ENCODE measurements at regions not wholly inside any gene's neighbourhood (a gene's known extent, or its start where the extent isn't known, plus 50 kb on each side); places are given as distances from the start of the nearest gene placed in this dataset.
A peak's percentile ranks its signal among the peaks of the same experiment; 100 is the strongest.

GRCh38 chr4:184896868-184897715 is 71.3 kb upstream of the ACSL1 start:
- peak; percentile 40 for DNase-seq (ENCODE audit: low read depth)
- no peak overlapping the region for H3K4me3 ChIP-seq (ENCODE audit: control insufficient read depth, low read depth, low read length)
- TF ChIP-seq CTCF (conservative IDR thresholded peaks at IDR 0.05; ENCODE audit: control insufficient read depth, insufficient read depth, low read depth, low read length) = no peak

DNA sequence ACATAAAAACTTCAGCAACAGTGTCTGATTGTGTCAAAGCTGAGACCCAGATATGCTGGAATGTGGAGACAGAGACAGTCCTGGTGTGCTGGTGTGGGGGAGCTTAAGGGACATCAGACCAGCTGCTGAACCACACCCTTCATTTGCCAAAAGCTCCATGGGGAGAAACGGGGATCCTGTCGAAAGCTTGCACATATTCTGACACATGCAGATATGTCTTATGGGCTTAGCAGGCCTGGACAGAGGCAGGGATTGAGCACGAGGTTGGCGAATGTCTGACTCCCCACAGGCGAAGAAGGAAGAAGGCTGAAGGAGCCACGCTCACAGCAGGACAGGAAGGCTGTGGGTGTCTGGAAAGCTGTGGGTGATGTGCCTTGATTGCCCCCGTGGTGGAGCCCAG is 72.1 kb upstream of the ACSL1 start:
- no peak for DNase-seq (ENCODE audit: low read depth)
- H3K4me3 ChIP-seq (ENCODE audit: control insufficient read depth, low read depth, low read length) = no peak overlapping the region
- TF ChIP-seq CTCF (conservative IDR thresholded peaks at IDR 0.05; ENCODE audit: control insufficient read depth, insufficient read depth, low read depth, low read length) = no peak

- no peak for TF ChIP-seq CTCF (conservative IDR thresholded peaks at IDR 0.05; ENCODE audit: control insufficient read depth, insufficient read depth, low read depth, low read length)
- DNase-seq (ENCODE audit: low read depth) = no peak
Measured at GRCh38 chr4:184898793-184899192, 73.0 kb upstream of the ACSL1 start.

DNA sequence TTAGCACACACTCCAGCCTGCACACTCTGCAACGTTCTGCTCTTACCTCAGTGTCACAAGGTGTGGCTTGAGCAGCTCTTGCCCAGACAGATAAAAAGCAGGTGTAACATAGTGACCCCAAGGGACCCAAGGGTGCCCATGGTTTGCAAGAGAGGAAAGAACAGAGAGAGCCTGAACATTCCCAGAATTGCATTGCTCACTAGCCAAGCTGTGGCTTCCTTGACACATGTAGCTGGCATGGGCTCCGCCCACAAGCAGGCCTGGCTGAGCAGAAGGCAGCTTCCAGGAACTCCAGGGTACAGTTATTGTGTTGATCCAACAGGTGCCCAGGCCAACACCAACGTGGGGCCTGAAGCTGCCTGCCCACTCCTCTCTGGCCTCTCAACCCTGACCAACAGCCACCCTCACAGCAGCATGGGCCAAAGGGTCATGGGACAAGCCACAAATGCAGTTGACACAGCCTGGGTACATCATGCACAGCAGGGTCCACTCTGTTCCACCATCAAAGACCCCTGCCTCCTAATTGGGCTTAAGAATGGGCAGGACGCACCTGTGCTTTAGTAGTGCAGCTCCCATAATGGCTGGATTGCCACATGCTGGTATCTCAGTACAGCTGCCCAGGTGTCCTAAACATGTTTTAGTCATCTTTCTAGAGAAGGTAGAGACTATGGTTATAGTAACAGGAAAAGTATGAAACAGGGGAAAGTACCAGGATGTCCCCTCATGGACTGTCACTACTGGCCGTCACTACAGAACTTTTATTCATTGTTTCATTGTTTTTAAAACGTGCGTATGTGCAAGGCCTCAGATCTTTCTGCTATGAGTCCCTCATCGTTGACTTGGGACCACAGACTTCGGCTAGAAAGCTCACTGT is 73.7 kb upstream of the ACSL1 start:
- TF ChIP-seq CTCF (conservative IDR thresholded peaks at IDR 0.05; ENCODE audit: control insufficient read depth, insufficient read depth, low read depth, low read length) = no peak
- no peak overlapping the region for H3K4me3 ChIP-seq (ENCODE audit: control insufficient read depth, low read depth, low read length)
- no peak for DNase-seq (ENCODE audit: low read depth)

More at GRCh38 chr4:184898793-184899192, 73.0 kb upstream of the ACSL1 start:
- no peak overlapping the region for H3K4me3 ChIP-seq (ENCODE audit: control insufficient read depth, low read depth, low read length)

DNA sequence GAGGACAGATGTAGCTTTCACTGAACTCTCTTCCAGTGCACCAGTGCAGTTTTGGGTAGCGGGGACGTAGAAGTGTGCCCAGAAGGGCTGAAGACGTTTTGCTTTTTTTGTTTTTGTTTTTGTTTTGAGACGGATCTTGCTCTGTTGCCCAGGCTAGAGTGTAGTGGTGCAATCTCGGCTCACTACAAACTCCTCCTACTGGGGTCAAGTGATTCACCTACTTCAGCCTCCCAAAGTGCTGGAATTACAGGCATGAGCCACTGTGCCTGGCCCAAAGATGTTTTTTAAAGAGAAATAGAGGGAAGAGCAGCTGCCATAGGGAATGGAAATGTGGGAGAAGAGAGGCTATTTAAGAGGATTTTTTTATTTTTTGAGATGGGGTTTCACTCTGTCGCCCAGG is 74.4 kb upstream of the ACSL1 start:
- H3K4me3 ChIP-seq (ENCODE audit: control insufficient read depth, low read depth, low read length) = no peak overlapping the region
- no peak for DNase-seq (ENCODE audit: low read depth)
- TF ChIP-seq CTCF (conservative IDR thresholded peaks at IDR 0.05; ENCODE audit: control insufficient read depth, insufficient read depth, low read depth, low read length) = no peak

DNA sequence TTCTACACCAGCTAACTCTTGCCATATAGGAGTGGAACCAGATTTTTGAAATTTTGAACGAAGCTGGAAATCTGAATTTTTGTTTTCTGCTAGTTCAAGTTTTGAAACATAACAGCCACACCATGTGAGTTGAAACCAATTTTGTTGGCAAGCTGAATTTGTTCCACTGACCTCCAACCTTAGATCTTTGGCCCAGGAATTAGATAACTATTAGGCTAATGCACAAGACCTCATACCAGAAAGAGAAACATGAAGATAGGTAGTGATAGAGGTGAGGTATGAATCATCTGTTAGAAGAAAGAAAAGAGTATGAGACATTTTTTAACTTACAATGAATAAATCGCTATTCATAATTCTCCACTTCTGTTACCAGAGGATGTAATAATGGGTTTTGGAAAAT is 76.8 kb upstream of the ACSL1 start:
- DNase-seq (ENCODE audit: low read depth) = no peak
- H3K4me3 ChIP-seq (ENCODE audit: control insufficient read depth, low read depth, low read length) = no peak overlapping the region
- no peak for TF ChIP-seq CTCF (conservative IDR thresholded peaks at IDR 0.05; ENCODE audit: control insufficient read depth, insufficient read depth, low read depth, low read length)

All from fibroblast of mammary gland (primary cell).